ENCODE measurements at regions not wholly inside any gene's neighbourhood (a gene's known extent, or its start where the extent isn't known, plus 50 kb on each side); places are given as distances from the start of the nearest gene placed in this dataset.

DNA sequence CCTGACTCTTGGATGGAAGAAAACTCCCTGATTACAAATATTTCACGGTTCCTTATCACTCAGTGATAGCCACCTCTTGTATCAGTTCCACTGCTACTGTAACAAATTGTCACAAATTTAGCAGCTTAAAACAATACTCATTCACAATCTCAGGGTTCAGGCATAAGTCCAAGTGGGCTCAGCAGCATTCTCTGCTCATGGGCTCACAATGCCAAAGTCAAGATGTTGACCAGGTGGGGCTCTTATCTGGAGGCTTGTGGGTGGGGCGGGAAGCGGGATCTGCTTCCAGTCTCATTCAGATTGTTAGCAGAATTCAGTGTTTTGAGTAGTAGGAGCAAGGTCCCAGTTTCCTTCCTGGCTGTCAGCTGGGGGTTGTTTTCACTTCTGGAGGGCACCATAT lies 137.3 kb upstream of the FAM78B start:
- TF ChIP-seq ELF4 (IDR thresholded peaks at IDR 0.05), result no peak
- no peak for TF ChIP-seq HDGF (IDR thresholded peaks at IDR 0.05; ENCODE audit: borderline replicate concordance)
- no peak for TF ChIP-seq L3MBTL2 (conservative IDR thresholded peaks at IDR 0.05)
- TF ChIP-seq FOXM1 (IDR thresholded peaks at IDR 0.05; ENCODE audit: borderline replicate concordance), result no peak
- no peak for TF ChIP-seq BHLHE40 (IDR thresholded peaks at IDR 0.05; ENCODE audit: borderline replicate concordance)
- TF ChIP-seq, protein P1, sequence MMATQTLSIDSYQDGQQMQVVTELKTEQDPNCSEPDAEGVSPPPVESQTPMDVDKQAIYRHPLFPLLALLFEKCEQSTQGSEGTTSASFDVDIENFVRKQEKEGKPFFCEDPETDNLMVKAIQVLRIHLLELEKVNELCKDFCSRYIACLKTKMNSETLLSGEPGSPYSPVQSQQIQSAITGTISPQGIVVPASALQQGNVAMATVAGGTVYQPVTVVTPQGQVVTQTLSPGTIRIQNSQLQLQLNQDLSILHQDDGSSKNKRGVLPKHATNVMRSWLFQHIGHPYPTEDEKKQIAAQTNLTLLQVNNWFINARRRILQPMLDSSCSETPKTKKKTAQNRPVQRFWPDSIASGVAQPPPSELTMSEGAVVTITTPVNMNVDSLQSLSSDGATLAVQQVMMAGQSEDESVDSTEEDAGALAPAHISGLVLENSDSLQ (IDR thresholded peaks at IDR 0.05), result no peak
- TF ChIP-seq FOXA1 (IDR thresholded peaks at IDR 0.05), result no peak
- TF ChIP-seq LEF1 (IDR thresholded peaks at IDR 0.05; ENCODE audit: borderline replicate concordance), result no peak
- TF ChIP-seq SP1 (IDR thresholded peaks at IDR 0.05), result no peak
- TF ChIP-seq SUZ12 (IDR thresholded peaks at IDR 0.05), result no peak
- TF ChIP-seq CTBP1 (IDR thresholded peaks at IDR 0.05; ENCODE audit: borderline replicate concordance), result no peak
- TF ChIP-seq FOXK2 (IDR thresholded peaks at IDR 0.05), result no peak
- TF ChIP-seq TARDBP (IDR thresholded peaks at IDR 0.05), result no peak
